NCI-H524 (cell line): ENCODE measurements at regions not wholly inside any gene's neighbourhood (a gene's known extent, or its start where the extent isn't known, plus 50 kb on each side); places are given as distances from the start of the nearest gene placed in this dataset.
A peak's percentile ranks its signal among the peaks of the same experiment; 100 is the strongest.

ENCODE experiments used
- DNase-seq, 2 experiments: peaks; one replicate each; lab custom pipeline; 2025; lab: John Stamatoyannopoulos, UW

- no peak for DNase-seq
Measured at GRCh38 chr9:115543511-115543910, 425.6 kb upstream of the TNC start.

DNA sequence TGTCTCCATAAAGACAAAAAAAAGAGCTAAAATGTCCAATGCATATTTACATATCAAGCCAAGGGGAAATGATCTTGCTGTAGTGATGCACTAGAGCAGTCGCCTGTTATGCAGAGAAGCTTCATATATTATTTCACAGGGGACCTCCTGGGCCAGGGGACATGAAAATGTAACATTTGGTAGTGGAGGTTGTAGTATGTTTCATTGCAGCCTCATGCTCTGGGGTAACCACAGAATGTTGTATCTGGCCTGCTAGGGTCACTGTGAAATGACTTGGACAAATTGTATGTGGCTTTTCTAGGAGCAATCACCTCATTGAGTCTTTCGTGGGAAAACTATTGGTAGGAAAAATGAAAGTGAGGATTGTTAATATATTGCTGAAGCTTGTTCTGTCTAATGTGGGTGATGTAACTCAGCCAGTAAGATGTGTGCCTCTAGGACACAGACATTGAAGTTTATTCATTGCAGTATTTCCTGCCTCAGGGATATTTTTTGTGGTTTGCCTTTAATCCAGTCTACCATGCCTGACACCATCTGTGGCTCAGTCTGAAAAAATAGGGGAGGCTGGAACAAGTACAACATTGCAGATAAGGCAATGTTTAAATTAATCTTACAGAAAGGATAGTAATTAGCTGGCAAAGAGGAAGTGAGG is 430.8 kb upstream of the TNC start:
- DNase-seq = no peak

- DNase-seq = no peak
Measured at GRCh38 chr9:115551396-115551795, 433.4 kb upstream of the TNC start.

- DNase-seq = no peak
Measured at GRCh38 chr9:115553060-115553773, 435.3 kb upstream of the TNC start.

DNA sequence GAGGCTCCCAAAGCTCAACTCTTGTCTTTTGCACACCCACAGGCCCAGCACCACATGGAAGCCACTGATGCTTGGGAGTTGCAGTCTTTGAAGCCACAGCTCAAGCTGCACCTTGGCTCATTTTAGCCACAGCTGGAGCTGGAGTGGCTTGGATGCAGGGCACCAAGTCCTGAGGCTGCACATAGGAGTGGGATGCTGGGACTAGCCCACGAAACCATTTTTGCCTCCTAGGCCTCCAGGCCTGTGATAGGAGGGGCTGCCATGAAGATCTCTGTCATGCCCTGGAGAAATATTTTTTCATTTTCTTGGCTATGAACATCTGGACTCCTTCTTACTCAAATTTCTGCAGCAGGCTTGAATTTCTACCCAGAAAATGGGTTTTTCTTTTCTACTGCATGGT is 438.5 kb upstream of the TNC start:
- DNase-seq = no peak

DNA sequence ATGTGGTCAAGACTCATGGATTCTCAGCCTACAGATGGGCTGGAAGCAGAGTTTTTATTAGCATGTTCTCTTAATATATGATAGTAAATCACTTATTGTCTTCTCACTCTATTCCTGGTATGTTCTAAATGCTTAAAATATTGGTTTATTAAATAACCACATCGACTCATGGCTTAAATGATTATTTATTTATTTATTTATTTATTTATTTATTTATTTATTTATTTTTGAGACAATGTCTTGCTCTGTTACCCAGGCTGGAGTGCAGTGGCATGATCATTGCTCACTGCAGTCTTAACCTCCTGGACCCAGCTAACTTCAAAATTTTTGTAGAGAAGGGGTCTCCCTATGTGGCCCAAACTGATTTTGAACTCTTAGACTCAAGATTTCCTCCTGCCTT is 457.2 kb upstream of the TNC start:
- DNase-seq = no peak

GRCh38 chr9:115585458-115585857 is 467.5 kb upstream of the TNC start:
- DNase-seq = peak; percentile 65 to 80

- no peak for DNase-seq
Measured at GRCh38 chr9:115587310-115587709, 469.4 kb upstream of the TNC start.

GRCh38 chr9:115590011-115590410 is 472.1 kb upstream of the TNC start:
- no peak for DNase-seq

DNA sequence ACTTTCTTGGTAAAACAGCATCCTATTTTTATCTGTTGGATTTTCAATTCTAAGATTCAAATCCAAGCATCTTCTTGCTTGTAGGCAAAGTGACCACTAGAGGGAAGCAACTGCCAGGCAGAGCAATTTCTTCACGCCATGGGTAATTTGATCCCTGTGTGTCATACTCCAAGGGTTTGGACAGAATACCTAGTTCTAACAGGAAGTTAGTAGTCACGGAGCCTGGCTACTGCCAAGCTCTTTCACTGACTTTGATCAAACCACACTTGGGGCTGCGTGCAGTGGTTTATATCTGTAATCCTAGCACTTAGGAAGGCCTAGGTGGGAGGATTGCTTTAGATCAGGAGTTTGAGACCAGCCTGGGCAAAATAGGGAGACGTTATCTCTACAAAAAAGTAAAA is 473.6 kb upstream of the TNC start:
- peak; percentile 84 to 93 for DNase-seq

DNA sequence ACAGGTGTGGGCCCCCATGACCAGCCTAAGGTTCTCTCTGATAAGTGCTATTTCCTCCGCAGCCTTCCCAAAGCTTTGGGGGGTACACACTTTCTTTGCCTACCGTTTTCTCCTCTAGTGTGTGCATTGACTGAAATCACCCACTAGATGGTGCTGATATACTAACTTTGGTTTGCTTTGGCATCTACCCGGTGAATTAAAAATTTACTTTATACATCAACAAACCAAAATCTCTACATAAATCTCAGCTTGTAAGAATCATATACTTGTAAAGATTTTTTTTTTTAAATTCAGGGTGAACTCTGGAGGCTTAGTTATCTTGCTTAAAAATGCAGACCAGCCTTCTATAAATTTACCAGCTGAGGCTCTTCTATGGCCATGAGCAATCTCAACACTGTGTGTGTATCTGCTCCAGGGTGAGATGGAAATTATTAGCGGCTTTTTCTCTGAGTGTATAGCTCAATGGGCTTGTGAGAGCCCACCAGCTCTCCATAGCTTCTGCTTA is 475.7 kb upstream of the TNC start:
- DNase-seq = peak in 1 of 2 experiments; percentile 67

DNA sequence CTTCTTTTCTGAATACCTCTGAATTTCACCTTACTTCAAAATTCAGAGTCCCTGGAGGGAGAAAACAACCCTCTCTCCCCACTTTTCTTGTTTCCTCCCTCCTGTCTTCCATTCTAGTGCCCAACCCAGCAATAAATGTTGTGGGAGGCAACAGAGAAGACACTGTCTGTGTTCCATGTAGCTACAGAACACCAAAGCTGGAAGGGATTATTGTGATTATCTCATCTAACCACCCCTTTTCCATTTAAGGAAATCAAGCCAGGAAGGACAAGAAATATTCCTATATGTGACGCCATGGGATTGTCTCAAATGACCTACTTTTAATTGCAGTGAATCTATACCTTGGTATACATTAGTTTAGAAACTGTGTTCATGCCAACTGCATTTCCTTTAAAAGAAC is 476.6 kb upstream of the TNC start:
- DNase-seq = no peak

DNA sequence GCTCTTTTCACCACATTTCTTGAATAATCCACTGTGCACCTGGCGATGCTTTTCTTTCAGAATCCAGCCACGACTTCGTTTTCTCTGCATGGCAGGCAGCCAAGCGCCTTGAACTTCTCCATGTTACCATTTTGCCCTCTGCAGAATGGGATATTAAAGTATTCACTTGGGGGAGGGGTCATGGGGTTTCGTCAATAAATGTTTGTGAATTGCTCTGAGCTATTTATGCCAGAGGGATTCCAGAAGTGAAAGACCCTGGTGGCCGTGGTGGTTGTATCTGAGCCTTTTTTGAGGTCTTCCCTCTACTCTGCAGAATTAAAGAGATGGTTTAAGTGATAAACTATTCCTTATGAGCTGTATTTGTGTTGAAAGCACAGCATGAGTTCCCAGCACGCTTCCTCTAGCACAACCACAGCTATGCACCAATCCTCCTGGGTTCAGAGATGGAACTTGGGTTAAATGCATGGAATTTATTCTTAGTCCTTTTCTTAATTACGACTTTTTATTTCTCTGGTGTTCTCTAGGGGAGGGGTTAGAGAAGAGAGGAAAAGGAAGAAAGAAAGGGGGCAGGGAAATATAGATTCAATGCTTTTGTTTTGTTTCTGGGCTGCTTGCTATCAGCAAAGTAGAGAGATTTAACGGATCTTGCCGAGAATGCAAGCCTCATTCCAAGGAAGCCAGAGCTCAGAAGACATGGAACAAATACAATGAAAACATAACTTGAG is 478.2 kb upstream of the TNC start:
- DNase-seq = peak; percentile 23 to 52

GRCh38 chr9:115596746-115597080 is 478.8 kb upstream of the TNC start:
- DNase-seq = no peak

DNA sequence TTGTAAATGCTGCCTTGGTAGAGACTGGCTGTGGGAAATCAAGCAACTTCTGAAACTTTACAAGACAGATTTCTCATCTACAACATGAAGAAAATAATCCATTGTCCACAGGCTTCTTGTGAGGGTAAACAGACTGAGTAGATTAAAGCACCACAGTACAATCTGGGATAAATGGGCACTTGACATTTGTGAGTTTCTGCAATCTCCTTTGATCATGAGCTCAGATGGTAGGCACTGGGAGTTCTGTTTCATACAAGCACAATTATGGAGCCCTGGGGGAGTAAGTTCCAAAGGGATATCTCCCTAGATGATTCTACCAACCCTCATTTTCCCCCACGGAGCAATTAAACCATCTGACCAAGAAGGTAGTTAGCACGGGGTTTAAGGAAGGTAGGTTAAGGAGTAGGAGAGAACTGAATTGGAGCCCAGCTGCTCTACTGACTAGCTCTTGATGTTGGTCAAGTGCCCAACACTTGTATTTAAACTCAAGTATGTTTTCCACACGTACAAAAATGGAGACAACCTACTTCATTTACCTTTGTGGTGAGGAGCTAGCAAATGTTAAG is 479.5 kb upstream of the TNC start:
- DNase-seq = peak in 1 of 2 experiments; percentile 37

DNA sequence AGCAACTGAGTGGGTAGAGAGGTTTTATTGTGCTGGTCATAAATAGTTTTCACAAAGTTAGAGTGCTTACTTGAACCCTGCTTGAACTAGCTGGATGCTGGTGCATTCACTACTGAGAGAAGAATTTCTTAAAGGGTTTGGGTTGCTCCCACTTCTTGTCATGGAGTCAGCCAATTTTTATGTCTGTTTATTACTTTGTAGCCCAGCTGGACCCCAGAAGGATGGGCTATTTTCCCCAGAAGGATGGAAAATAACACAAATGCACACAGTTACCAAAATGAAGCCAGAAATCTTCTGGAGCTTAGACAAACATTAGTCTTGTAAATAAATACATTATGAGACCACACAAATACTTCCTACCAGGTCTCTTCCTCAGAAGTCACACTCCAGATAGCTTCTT is 480.8 kb upstream of the TNC start:
- DNase-seq = no peak

DNA sequence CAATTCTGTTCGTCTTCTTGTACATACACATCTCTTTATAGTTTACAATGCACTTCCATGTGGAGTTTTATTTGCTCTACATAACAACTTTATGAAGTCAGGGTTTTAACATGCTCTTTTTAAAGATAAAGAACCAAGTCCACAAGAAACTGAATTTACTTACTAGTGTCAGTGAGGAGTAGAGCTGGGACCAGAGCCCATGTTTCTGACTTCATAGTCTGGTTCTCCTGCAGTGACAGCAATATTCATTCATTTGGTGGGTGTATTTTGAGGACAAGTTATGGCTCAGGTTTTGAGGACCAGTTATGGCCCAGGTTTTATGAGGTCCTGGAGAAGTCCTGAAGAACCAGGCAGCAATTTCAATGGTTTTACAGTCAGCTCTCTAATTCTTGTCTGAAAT is 481.9 kb upstream of the TNC start:
- no peak for DNase-seq

- DNase-seq = no peak
Measured at GRCh38 chr9:115601434-115601833, 483.5 kb upstream of the TNC start.

DNA sequence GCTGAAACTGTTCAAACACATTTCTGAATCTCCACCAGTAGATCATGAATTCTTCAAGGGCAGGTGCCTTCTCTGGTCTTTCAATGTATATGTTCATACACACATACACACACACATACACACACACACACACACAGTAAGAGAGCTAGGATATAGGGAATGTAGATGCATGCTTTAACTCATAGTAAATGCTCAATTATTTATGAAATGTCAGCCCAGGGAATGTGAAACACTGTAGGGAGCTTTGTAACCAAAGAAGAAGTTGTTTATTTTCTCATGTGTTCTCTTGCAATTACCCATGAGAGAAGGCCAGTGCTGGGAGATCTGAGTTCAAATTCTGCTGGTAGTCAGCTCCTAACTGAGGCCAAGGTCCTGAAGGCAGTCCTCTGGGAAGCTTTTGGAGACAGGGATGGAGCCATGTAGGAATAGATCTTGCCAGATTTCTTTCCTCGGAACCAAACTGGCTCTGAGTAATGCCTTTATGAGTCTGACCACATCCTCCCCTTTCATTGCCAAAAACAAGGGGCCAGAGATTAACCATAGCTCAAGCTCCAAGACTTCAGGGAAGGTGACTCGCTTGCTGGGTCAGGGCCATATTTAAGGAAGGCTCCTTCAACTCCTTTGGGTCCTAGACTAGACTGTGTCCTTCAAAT is 487.0 kb upstream of the TNC start:
- DNase-seq = no peak

- DNase-seq = no peak
Measured at GRCh38 chr9:115606838-115607237, 488.9 kb upstream of the TNC start.

DNA sequence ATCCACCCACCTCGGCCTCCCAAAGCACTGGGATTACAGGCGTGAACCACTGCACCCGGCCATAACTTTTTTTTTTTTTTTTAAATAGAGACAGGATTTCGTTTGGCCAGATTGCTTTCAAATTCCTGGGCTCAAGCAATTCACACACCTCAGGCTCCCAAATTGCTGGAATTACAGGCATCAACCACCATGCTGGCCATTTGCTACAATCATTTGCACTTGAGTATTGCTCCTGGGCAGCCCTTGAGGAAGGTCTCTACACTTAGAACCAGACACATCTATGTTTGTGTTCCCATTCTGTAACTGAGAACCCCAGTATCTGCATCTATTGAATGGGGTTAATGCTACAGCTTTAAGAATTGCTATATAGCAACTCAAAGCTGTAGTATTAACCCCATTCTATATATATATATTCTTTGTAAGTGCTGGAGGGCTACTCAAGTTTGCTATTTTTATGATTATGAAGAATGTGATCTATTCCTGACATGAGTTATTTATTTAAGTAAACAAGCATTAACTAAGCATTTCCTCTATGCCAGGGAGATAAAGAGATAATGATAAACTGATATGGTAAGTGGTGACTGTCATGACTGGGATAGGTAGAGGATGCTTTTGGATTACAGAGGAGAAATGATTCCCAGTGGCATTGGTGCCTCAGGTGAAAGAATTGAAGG is 496.5 kb upstream of the TNC start:
- no peak for DNase-seq

- DNase-seq = peak in 1 of 2 experiments; percentile 63
Measured at GRCh38 chr9:115615000-115615401, 497.0 kb upstream of the TNC start.
